ENCODE measurements at regions not wholly inside any gene's neighbourhood (a gene's known extent, or its start where the extent isn't known, plus 50 kb on each side); places are given as distances from the start of the nearest gene placed in this dataset.

DNA sequence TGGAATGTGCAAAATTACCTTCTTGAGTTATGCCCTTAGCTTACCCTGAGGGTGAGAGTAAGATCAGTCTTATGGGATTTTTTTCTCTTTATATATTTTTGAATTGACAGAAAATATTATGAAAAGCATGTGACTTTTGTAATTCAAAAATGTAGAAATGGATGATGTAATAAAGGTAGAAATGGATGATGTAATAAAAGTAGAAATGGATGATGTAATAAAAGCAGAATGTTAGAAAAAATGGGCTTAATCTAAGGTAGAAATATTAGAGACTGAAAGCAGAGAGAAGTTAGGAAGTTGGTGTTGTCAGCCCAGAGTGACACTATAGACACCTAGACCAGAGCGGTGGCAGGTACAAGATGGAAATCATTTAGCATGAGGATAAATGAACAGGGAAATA, 107.1 kb upstream of the THSD7B start:
- Histone ChIP-seq H3K9me1 (ENCODE audit: control insufficient read depth, insufficient read depth, low read length) (no peaks in the 10 kb centered on the region), H3K36me3 (ENCODE audit: control insufficient read depth, insufficient read depth, low read length) (no peaks in the 10 kb centered on the region), H2AFZ (ENCODE audit: low read depth, low read length) (no peak overlapping the region), H3K9ac (ENCODE audit: insufficient read depth in 1 of 2, low read depth in 2 of 2, low read length in 2 of 2) (no peak overlapping the region), H3K9me3 (replicated peaks; ENCODE audit: control insufficient read depth, insufficient read depth, low read depth, low read length) (no peaks in the 10 kb centered on the region), H3K4me1 (replicated peaks in 1 of 2; ENCODE audit: control insufficient read depth in 2 of 2, insufficient read depth in 2 of 2, low read length in 2 of 2) (no peaks in the 10 kb centered on the region), H4K20me1 (replicated peaks; ENCODE audit: control insufficient read depth, insufficient read depth, low read length) (no peaks in the 10 kb centered on the region), H3K27ac (ENCODE audit: extremely low read depth, low read depth, low read length) (no peak overlapping the region), H3K4me3 (no peak overlapping the region), H3K4me2 (ENCODE audit: insufficient read depth, low read length) (no peak overlapping the region), H3K79me2 (ENCODE audit: control insufficient read depth, insufficient read depth, low read length) (no peaks in the 10 kb centered on the region), H3K27me3 (ENCODE audit: control insufficient read depth in 2 of 2, insufficient read depth in 2 of 2, low read length in 2 of 2) (no peaks in the 10 kb centered on the region)
- intact Hi-C loops (cut with micrococcal nuclease) (no loop called here), in situ Hi-C loops (cut with MboI) (no loop called here)
- FAIRE-seq = no peak
- TF ChIP-seq U2AF1 (optimal IDR thresholded peaks at IDR 0.05; ENCODE audit: low read depth, low read length) (no peak), ATF3 (IDR thresholded peaks at IDR 0.05) (peak; percentile 66), ATF3 (CRISPR knock-in tag; conservative IDR thresholded peaks at IDR 0.05) (no peak), ZC3H4 (CRISPR knock-in tag; IDR thresholded peaks at IDR 0.05; ENCODE audit: borderline replicate concordance) (no peak), KLF16 (IDR thresholded peaks at IDR 0.05) (no peak), SMAD1 (IDR thresholded peaks at IDR 0.05; ENCODE audit: low read depth, low read length, partially characterized antibody) (no peak), HLTF (IDR thresholded peaks at IDR 0.05) (no peak), ZNF224 (CRISPR knock-in tag; IDR thresholded peaks at IDR 0.05) (no peak), TRIM24 (IDR thresholded peaks at IDR 0.05) (peak in 1 of 2 experiments; percentile 26; a peak in 1 of 4 replicates), GATAD2B (IDR thresholded peaks at IDR 0.05; ENCODE audit: borderline replicate concordance) (no peak), CEBPG (CRISPR knock-in tag; IDR thresholded peaks at IDR 0.05) (no peak), CEBPG (tag; conservative IDR thresholded peaks at IDR 0.05 in 1 of 2, IDR thresholded peaks at IDR 0.05 in 1 of 2) (peak; percentile 55 to 78; a peak in 3 of 4 replicates), BRF1 (IDR thresholded peaks at IDR 0.05; ENCODE audit: borderline replicate concordance, extremely low read depth, insufficient read length) (no peak), ZNF212 (CRISPR knock-in tag; IDR thresholded peaks at IDR 0.05) (no peak), ZNF124 (CRISPR knock-in tag; IDR thresholded peaks at IDR 0.05) (no peak), ZNF354B (CRISPR knock-in tag; IDR thresholded peaks at IDR 0.05) (no peak), LEF1 (IDR thresholded peaks at IDR 0.05) (no peak), TEAD1 (CRISPR knock-in tag; IDR thresholded peaks at IDR 0.05) (no peak), CEBPB (tag; IDR thresholded peaks at IDR 0.05) (peak; percentile 43)
- TF ChIP-seq, protein P1, sequence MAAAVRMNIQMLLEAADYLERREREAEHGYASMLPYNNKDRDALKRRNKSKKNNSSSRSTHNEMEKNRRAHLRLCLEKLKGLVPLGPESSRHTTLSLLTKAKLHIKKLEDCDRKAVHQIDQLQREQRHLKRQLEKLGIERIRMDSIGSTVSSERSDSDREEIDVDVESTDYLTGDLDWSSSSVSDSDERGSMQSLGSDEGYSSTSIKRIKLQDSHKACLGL (CRISPR knock-in tag; IDR thresholded peaks at IDR 0.05; ENCODE audit: borderline replicate concordance, poor library complexity, severe bottlenecking) = no peak
- TF ChIP-seq, protein P2, sequence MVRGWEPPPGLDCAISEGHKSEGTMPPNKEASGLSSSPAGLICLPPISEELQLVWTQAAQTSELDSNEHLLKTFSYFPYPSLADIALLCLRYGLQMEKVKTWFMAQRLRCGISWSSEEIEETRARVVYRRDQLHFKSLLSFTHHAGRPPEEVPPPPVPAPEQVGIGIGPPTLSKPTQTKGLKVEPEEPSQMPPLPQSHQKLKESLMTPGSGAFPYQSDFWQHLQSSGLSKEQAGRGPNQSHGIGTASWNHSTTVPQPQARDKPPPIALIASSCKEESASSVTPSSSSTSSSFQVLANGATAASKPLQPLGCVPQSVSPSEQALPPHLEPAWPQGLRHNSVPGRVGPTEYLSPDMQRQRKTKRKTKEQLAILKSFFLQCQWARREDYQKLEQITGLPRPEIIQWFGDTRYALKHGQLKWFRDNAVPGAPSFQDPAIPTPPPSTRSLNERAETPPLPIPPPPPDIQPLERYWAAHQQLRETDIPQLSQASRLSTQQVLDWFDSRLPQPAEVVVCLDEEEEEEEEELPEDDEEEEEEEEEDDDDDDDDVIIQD (CRISPR knock-in tag; IDR thresholded peaks at IDR 0.05) = no peak
- DNase-seq (ENCODE audit: extremely low read depth in 1 of 4, low spot score in 3 of 4) = no peak
- CTCF ChIA-PET (ENCODE audit: low intra/inter-chr PET ratio) = no interaction called here
- WGBS (ENCODE audit: insufficient coverage, low coverage, missing lambda C conversion rate) = 0% methylated on average over 1 of the region's 1 CpG
- no TSS peak for BruUV-seq (replicated peaks)
- POLR2A ChIA-PET = no interaction called here
- no peak for ATAC-seq
